Lower leg skin (tissue), 4 donors: ENCODE measurements at regions not wholly inside any gene's neighbourhood (a gene's known extent, or its start where the extent isn't known, plus 50 kb on each side); places are given as distances from the start of the nearest gene placed in this dataset.

Experiments used
- DNase-seq, 2 donors: peaks; one replicate each; pipeline ENCODE4 v3.0.0-alpha.2; 2019; ENCODE audit warnings: low spot score in 2 of 2
- H3K4me3 ChIP-seq: fragments of 200-600 bp; sonication (generic); 2 replicates; pipeline ENCODE4 v1.5.1; 2017; ENCODE audit warnings: mild to moderate bottlenecking, low read depth; ENCODE audit not compliant: poor library complexity, severe bottlenecking
- CTCF ChIP-seq, 3 donors: fragments of 450-650 bp; IDR thresholded peaks; one replicate each; pipeline ENCODE4 v1.5.1; 2016; ENCODE audit warnings: antibody characterized with exemption in 3 of 3, mild to moderate bottlenecking in 3 of 3, moderate library complexity in 2 of 3
- POLR2A ChIP-seq, 2 donors: fragments of 450-650 bp; IDR thresholded peaks; one replicate each; pipeline ENCODE4 v1.6.1; 2016 to 2017; ENCODE audit warnings: antibody characterized with exemption in 2 of 2, mild to moderate bottlenecking in 1 of 2, moderate library complexity in 1 of 2
- WGBS, 2 donors: methylation state at CpG; one replicate each; pipeline ENCODE4 v1.1.5; 2018; 5-methylcytosine and 5-hydroxymethylcytosine counted together
- intact Hi-C: fragments of 100-400 bp; cut with DNase I; formaldehyde crosslinking; loops from one replicate; pipeline ENCODE4 v1.15.0; 2023; ENCODE audit warnings: low total_unique reads

- WGBS, 2 donors = 81 to 91% methylated on average over 3 of the region's 3 CpGs
- no peak for DNase-seq
- TF ChIP-seq POLR2A (IDR thresholded peaks at IDR 0.05) (no peak), CTCF (IDR thresholded peaks at IDR 0.05) (no peak)
- no peak overlapping the region for H3K4me3 ChIP-seq
- intact Hi-C loops = no loop called here
These were observed 72.9 kb upstream of the BTG1 start for GRCh38 chr12:92218394-92219077.

- intact Hi-C loops = no loop called here
- 12 to 18% methylated on average over 1 of the region's 1 CpG for WGBS, 2 donors
- no peak overlapping the region for H3K4me3 ChIP-seq
- no peak for DNase-seq
- no peak for TF ChIP-seq CTCF (IDR thresholded peaks at IDR 0.05)
- no peak for TF ChIP-seq POLR2A (IDR thresholded peaks at IDR 0.05)
These were observed 70.4 kb upstream of the BTG1 start for GRCh38 chr12:92216092-92216491.

GRCh38 chr12:92215358-92215757 lies 69.7 kb upstream of the BTG1 start:
- DNase-seq = no peak
- TF ChIP-seq POLR2A (IDR thresholded peaks at IDR 0.05) = no peak
- no peak for TF ChIP-seq CTCF (IDR thresholded peaks at IDR 0.05)
- H3K4me3 ChIP-seq = no peak overlapping the region
- whole genome bisulfite sequencing, 2 donors = 97 to 99% methylated on average over 5 of the region's 5 CpGs
- intact Hi-C loops = no loop called here

GRCh38 chr12:92213166-92213565 lies 67.5 kb upstream of the BTG1 start:
- 89 to 95% methylated on average over 2 of the region's 2 CpGs for WGBS, 2 donors
- intact Hi-C loops = no loop called here
- no peak overlapping the region for H3K4me3 ChIP-seq
- no peak for DNase-seq
- TF ChIP-seq CTCF (IDR thresholded peaks at IDR 0.05) (no peak), POLR2A (IDR thresholded peaks at IDR 0.05) (no peak)

GRCh38 chr12:92210071-92210470 lies 64.4 kb upstream of the BTG1 start:
- 86 to 94% methylated on average over 4 of the region's 4 CpGs for WGBS, 2 donors
- H3K4me3 ChIP-seq = no peak overlapping the region
- DNase-seq = no peak
- intact Hi-C loops = no loop called here
- TF ChIP-seq CTCF (IDR thresholded peaks at IDR 0.05) = no peak
- no peak for TF ChIP-seq POLR2A (IDR thresholded peaks at IDR 0.05)

GRCh38 chr12:92208613-92209121 lies 63.0 kb upstream of the BTG1 start:
- intact Hi-C loops = no loop called here
- WGBS, 2 donors = 63 to 67% methylated on average over 6 of the region's 6 CpGs
- H3K4me3 ChIP-seq = no peak overlapping the region

More at GRCh38 chr12:92208613-92209121, 63.0 kb upstream of the BTG1 start:
- TF ChIP-seq CTCF (IDR thresholded peaks at IDR 0.05) (no peak), POLR2A (IDR thresholded peaks at IDR 0.05) (no peak)
- no peak for DNase-seq
